Ishikawa (cell line): ENCODE measurements at regions not wholly inside any gene's neighbourhood (a gene's known extent, or its start where the extent isn't known, plus 50 kb on each side); places are given as distances from the start of the nearest gene placed in this dataset.

Experiments used
- CEBPB ChIP-seq: IDR thresholded peaks from 2 replicates; pipeline ENCODE4 v1.6.1; 2012
- EP300 ChIP-seq: IDR thresholded peaks from 2 replicates; pipeline ENCODE4 v1.6.1; 2012; ENCODE audit warnings: borderline replicate concordance
- NFIC ChIP-seq: IDR thresholded peaks from 2 replicates; pipeline ENCODE4 v1.6.1; 2012
- RAD21 ChIP-seq: IDR thresholded peaks from 2 replicates; pipeline ENCODE4 v1.6.1; 2012; ENCODE audit warnings: low read depth
- TAF1 ChIP-seq: IDR thresholded peaks from 2 replicates; pipeline ENCODE4 v1.6.1; 2012; ENCODE audit warnings: low read depth, mild to moderate bottlenecking
- TF ChIP-seq, protein P1 (sequence below): IDR thresholded peaks from 2 replicates; pipeline ENCODE4 v1.6.1; 2012; ENCODE audit warnings: low read depth, mild to moderate bottlenecking

- TF ChIP-seq EP300 = no peak
- TF ChIP-seq TAF1 = no peak
- no peak for TF ChIP-seq NFIC
- TF ChIP-seq, protein P1, sequence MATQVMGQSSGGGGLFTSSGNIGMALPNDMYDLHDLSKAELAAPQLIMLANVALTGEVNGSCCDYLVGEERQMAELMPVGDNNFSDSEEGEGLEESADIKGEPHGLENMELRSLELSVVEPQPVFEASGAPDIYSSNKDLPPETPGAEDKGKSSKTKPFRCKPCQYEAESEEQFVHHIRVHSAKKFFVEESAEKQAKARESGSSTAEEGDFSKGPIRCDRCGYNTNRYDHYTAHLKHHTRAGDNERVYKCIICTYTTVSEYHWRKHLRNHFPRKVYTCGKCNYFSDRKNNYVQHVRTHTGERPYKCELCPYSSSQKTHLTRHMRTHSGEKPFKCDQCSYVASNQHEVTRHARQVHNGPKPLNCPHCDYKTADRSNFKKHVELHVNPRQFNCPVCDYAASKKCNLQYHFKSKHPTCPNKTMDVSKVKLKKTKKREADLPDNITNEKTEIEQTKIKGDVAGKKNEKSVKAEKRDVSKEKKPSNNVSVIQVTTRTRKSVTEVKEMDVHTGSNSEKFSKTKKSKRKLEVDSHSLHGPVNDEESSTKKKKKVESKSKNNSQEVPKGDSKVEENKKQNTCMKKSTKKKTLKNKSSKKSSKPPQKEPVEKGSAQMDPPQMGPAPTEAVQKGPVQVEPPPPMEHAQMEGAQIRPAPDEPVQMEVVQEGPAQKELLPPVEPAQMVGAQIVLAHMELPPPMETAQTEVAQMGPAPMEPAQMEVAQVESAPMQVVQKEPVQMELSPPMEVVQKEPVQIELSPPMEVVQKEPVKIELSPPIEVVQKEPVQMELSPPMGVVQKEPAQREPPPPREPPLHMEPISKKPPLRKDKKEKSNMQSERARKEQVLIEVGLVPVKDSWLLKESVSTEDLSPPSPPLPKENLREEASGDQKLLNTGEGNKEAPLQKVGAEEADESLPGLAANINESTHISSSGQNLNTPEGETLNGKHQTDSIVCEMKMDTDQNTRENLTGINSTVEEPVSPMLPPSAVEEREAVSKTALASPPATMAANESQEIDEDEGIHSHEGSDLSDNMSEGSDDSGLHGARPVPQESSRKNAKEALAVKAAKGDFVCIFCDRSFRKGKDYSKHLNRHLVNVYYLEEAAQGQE = no peak
- TF ChIP-seq CEBPB = no peak
- no peak for TF ChIP-seq RAD21
Measured at GRCh38 chr5:158537366-158537765, 562.4 kb downstream of the EBF1 start.
